Stomach (tissue), 8 donors: ENCODE measurements at regions not wholly inside any gene's neighbourhood (a gene's known extent, or its start where the extent isn't known, plus 50 kb on each side); places are given as distances from the start of the nearest gene placed in this dataset.
"Not testable (repeated sequence)": the region's sequence is repeated elsewhere in the genome, so short reads cannot be mapped to it uniquely, and the experiment has no call there.

Source experiments
- DNase-seq, 2 donors: peaks; one replicate each; pipeline versions ENCODE4 v3.0.0 to v3.0.0-alpha.2; 2013 to 2019
- H3K27ac ChIP-seq, 5 donors: fragments of 200-600 bp in 4 of 5; sonication (generic) in 4 of 5; one replicate each; pipeline ENCODE4 v1.5.1; 2013 to 2019; ENCODE audit warnings: mild to moderate bottlenecking in 1 of 5, moderate library complexity in 1 of 5
- H3K27me3 ChIP-seq, 3 donors: fragments of 200-600 bp; sonication (generic); one replicate each; pipeline ENCODE4 v1.5.1; 2017 to 2019; ENCODE audit warnings: mixed run types in 1 of 3
- H3K36me3 ChIP-seq, 4 donors: fragments of 200-600 bp; sonication (generic); 1 replicate in 3 of 4; 2 replicates in 1 of 4; pipeline ENCODE4 v1.5.1; 2016 to 2019
- H3K4me1 ChIP-seq, 4 donors: fragments of 200-600 bp; sonication (generic); one replicate each; pipeline ENCODE4 v1.5.1; 2016 to 2019
- H3K4me3 ChIP-seq, 4 donors: fragments of 200-600 bp; sonication (generic) in 3 of 4; one replicate each; pipeline ENCODE4 v1.5.1; 2016 to 2019; ENCODE audit warnings: mild to moderate bottlenecking in 1 of 4
- H3K9me3 ChIP-seq, 4 donors: fragments of 200-600 bp; sonication (generic); one replicate each; pipeline ENCODE4 v1.5.1; 2016 to 2019
- EP300 ChIP-seq: sonication (generic); formaldehyde crosslinking; IDR thresholded peaks from one replicate; pipeline ENCODE4 v1.6.1; 2017; ENCODE audit warnings: antibody characterized with exemption
- POLR2A ChIP-seq, 4 donors: fragments of 450-650 bp; IDR thresholded peaks; one replicate each; pipeline ENCODE4 v1.6.1; 2016; ENCODE audit warnings: antibody characterized with exemption in 4 of 4, control low read depth in 2 of 4, mild to moderate bottlenecking in 1 of 4, moderate library complexity in 1 of 4
- POLR2AphosphoS5 ChIP-seq, 3 donors: sonication (generic); formaldehyde crosslinking; IDR thresholded peaks; one replicate each; pipeline ENCODE4 v1.6.1; 2016; ENCODE audit warnings: antibody characterized with exemption in 3 of 3
- WGBS, 5 donors: extraction: QIAGEN DNeasy Blood & Tissue Kit in 3 of 5; methylation state at CpG; one replicate each; pipeline versions ENCODE4 v1.1.5 to v1.1.7; 2013 to 2018; 5-methylcytosine and 5-hydroxymethylcytosine counted together
- intact Hi-C: fragments of 100-400 bp; cut with DNase I; formaldehyde crosslinking; loops from one replicate; pipeline ENCODE4 v1.15.1; 2023; ENCODE audit warnings: low total_unique reads
- TF ChIP-seq, protein P1 (sequence below), 7 experiments: fragments of 450-650 bp in 4 of 7; fragments of 200-600 bp in 3 of 7; sonication (generic) in 3 of 7; IDR thresholded peaks; one replicate each; pipeline ENCODE4 v1.5.1; 2016 to 2019; ENCODE audit warnings: antibody characterized with exemption in 7 of 7, control low read depth in 2 of 7, mild to moderate bottlenecking in 1 of 7
- donor health status: healthy with polysubstance abuse.
- donor health status: Bipolar disorder and iron deficiency.
- donor health status: healthy.

DNA sequence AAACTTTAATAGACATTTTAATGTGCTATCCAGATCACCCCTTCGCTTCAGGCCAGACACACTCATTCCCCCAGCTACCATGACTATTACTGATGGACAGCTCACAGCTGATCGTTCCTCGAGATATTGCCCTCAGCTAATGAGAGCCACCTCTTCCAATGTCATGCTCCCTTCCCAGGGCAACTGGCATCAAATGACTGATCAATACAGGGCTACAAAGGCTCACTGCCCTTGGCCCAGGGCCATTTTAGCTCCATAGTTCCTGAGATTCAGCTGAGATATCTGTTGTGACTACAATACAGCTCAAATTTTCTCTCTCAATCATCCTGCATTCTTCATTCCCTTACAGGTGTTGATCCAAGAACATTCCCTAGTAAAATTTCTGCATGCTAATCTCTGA lies 104.5 kb upstream of the PKN2 start:
- no peaks in the 10 kb centered on the region for H3K36me3 ChIP-seq
- H3K4me1 ChIP-seq = no peaks in the 10 kb centered on the region
- peaks cover 0 to 7% (median 0%) of the 10 kb centered on the region in 4 donors for H3K9me3 ChIP-seq
- no peak for DNase-seq
- TF ChIP-seq EP300 (no peak), POLR2A (IDR thresholded peaks at IDR 0.05) (no peak), POLR2AphosphoS5 (IDR thresholded peaks at IDR 0.05) (no peak)
- TF ChIP-seq, protein P1, sequence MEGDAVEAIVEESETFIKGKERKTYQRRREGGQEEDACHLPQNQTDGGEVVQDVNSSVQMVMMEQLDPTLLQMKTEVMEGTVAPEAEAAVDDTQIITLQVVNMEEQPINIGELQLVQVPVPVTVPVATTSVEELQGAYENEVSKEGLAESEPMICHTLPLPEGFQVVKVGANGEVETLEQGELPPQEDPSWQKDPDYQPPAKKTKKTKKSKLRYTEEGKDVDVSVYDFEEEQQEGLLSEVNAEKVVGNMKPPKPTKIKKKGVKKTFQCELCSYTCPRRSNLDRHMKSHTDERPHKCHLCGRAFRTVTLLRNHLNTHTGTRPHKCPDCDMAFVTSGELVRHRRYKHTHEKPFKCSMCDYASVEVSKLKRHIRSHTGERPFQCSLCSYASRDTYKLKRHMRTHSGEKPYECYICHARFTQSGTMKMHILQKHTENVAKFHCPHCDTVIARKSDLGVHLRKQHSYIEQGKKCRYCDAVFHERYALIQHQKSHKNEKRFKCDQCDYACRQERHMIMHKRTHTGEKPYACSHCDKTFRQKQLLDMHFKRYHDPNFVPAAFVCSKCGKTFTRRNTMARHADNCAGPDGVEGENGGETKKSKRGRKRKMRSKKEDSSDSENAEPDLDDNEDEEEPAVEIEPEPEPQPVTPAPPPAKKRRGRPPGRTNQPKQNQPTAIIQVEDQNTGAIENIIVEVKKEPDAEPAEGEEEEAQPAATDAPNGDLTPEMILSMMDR (IDR thresholded peaks at IDR 0.05) = no peak
- H3K27ac ChIP-seq = no peak overlapping the region
- no peaks in the 10 kb centered on the region for H3K27me3 ChIP-seq
- intact Hi-C loops = no loop called here
- H3K4me3 ChIP-seq = no peak overlapping the region
- WGBS, 5 donors = 84 to 91% (median 86%) methylated on average over 3 of the region's 3 CpGs

DNA sequence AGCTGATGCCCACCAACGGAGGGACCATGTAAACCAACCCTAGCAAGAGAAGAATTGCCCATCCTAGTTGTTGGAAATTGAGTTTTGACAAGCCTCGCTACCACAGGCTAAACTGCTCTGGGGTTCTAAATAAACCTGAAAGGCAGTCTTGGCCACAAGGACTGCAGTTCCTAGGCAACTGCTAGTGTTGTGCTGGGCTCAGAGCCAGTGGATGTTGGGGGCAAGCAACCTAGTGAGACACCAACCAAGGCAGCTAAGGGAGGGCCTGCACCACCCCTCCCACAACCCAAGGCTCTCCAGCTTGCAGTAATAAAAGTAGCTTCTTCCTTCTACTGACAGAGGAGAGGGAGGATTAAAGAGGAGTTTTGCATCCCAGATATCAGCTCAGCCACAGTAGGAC lies 102.4 kb upstream of the PKN2 start:
- DNase-seq = peak in 1 of 2 donors; percentile 32
- 66 to 85% (median 72%) methylated on average over 2 of the region's 2 CpGs for WGBS, 5 donors

DNA sequence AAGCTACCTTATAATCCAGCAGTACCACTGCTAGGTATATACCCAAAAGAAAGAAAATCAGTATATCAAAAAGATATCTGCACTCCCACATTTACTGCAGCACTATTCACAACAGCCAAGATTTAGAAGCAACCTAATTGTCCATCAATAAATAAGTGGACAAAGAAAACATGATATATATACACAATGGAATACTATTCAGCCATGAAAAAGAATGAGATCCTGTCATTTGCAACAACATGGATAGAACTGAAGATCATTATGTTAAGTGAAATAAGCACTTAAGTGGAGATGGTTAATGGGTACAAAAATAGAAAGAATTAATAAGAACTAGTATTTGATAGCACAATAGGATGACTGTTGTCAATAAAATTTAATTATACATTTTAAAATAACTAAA lies 90.7 kb upstream of the PKN2 start:
- TF ChIP-seq EP300 (no peak), POLR2AphosphoS5 (IDR thresholded peaks at IDR 0.05) (no peak), POLR2A (IDR thresholded peaks at IDR 0.05) (no peak)
- TF ChIP-seq, protein P1 (IDR thresholded peaks at IDR 0.05) = no peak
- Histone ChIP-seq H3K27ac (no peak overlapping the region), H3K4me3 (no peak overlapping the region), H3K27me3 (no peaks in the 10 kb centered on the region), H3K4me1 (no peaks in the 10 kb centered on the region), H3K9me3 (peaks cover 0 to 31% (median 23%) of the 10 kb centered on the region in 4 donors), H3K36me3 (no peaks in the 10 kb centered on the region)
- DNase-seq = no peak
- intact Hi-C loops = no loop called here

More for the DNA sequence above, 102.4 kb upstream of the PKN2 start:
- Histone ChIP-seq H3K4me1 (no peaks in the 10 kb centered on the region), H3K27ac (no peak overlapping the region), H3K27me3 (no peaks in the 10 kb centered on the region), H3K4me3 (no peak overlapping the region), H3K9me3 (peaks cover 0 to 10% (median 0%) of the 10 kb centered on the region in 4 donors), H3K36me3 (no peaks in the 10 kb centered on the region)
- TF ChIP-seq EP300 = no peak
- no peak for TF ChIP-seq POLR2A (IDR thresholded peaks at IDR 0.05)
- TF ChIP-seq, protein P1 (IDR thresholded peaks at IDR 0.05) = no peak
- TF ChIP-seq POLR2AphosphoS5 (IDR thresholded peaks at IDR 0.05) = no peak
- intact Hi-C loops = no loop called here

DNA sequence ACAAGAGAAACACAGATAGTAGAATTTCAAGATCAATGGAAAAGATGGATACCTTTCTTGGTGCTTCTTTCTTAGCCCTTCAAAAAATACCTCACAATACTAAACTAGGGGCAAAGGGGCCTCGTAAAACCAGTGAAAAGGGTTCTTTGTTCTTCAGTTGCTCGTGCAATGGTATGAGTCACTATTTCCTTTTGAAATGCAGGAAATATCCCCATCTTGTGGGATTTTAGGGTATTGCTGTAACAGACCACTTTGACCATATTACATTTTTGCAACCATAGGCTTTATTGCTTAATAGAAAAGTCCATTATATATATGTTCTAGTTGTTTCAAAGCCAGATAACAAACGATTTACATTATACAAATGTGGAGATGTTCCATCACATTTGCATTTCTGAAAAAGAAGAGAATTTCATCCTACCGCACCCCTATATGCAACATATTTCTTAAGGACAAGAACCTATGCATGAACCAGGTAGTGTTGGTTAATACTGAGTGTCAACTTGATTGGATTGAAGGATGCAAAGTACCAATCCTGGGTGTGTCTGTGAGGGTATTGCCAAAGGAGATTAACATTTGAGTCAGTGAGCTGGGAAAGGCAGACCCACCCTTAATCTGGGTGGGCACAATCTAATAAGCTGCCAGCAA lies 88.6 kb upstream of the PKN2 start:
- intact Hi-C loops = no loop called here
- no peaks in the 10 kb centered on the region for H3K4me1 ChIP-seq
- H3K4me3 ChIP-seq = no peak overlapping the region
- H3K27ac ChIP-seq = no peak overlapping the region
- TF ChIP-seq, protein P1 (IDR thresholded peaks at IDR 0.05) = peak in 2 of 7 experiments; percentile 12 to 25
- no peak for TF ChIP-seq EP300
- no peaks in the 10 kb centered on the region for H3K27me3 ChIP-seq
- peak in 1 of 2 donors; percentile 18 for DNase-seq
- H3K9me3 ChIP-seq = peaks cover 0 to 38% (median 27%) of the 10 kb centered on the region in 4 donors
- WGBS, 5 donors = 48 to 58% (median 55%) methylated on average over 4 of the region's 4 CpGs
- no peaks in the 10 kb centered on the region for H3K36me3 ChIP-seq

DNA sequence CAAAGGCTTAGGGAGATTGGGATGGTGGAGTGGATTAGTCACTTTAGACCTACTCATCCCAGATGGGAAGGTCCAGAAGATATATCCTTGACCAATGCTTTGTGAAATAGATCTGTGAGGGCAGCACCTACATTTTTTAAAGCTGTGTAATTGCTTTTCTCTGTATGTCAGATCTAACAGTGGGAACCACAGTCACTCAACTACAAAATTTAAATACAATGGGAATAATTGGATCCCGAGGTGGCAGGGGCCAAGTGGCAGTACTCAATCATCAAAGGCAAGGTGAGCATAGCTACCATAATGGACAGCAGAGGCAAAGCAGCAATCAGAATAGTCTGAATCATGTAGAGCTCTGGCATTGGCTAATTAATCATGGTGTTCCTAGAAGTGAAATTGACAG lies 86.1 kb upstream of the PKN2 start:
- intact Hi-C loops, H3K27ac ChIP-seq, H3K4me1 ChIP-seq, H3K27me3 ChIP-seq, H3K36me3 ChIP-seq, DNase-seq, H3K4me3 ChIP-seq: not testable (repeated sequence)
- peaks cover 0 to 27% (median 18%) of the 10 kb centered on the region in 4 donors for H3K9me3 ChIP-seq
- 40 to 62% (median 50%) methylated on average over 1 of the region's 1 CpG for WGBS, 5 donors
